Suppressor macrophage (primary cell): ENCODE measurements at regions not wholly inside any gene's neighbourhood (a gene's known extent, or its start where the extent isn't known, plus 50 kb on each side); places are given as distances from the start of the nearest gene placed in this dataset.

Source experiments
- DNase-seq, 4 experiments: peaks; one replicate each; pipeline ENCODE4 v3.0.0-alpha.2; 2020 to 2022

- no peak for DNase-seq
Measured at GRCh38 chr22:27673839-27674238, 127.7 kb downstream of the MN1 start.

DNA sequence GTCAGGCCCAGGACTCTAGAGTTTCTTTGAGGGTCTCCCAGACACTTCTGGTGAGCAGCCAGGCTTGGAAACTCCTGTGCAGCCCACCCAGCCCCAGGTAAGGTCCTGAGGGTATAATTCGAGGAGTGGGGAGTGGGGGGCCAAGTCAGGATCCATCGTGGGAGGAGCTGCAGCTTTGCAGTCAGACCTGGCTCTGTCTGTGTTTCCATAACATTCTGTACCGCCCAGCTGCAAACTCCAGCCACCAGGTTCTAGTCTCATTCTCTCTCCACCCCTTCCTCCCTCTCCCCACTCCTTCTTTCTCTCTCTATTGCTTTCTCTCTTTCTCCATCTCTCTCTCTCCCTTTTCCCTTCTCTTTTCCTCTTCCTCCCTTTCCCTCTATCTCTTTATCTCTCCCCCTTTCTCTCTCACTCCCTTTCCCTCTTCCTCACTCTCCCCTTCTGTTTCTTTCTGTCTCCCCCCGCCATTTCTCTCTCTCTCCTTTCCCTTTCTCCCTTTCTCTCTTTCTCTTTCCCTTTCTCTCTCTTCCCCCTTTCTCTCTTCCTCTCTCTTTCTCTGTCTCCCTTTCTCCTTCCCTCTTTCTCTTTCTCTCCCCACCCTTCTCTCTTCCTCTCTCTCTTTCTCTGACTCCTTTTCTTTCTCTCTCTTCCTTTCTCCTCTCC lies 127.2 kb downstream of the MN1 start:
- no peak for DNase-seq

DNA sequence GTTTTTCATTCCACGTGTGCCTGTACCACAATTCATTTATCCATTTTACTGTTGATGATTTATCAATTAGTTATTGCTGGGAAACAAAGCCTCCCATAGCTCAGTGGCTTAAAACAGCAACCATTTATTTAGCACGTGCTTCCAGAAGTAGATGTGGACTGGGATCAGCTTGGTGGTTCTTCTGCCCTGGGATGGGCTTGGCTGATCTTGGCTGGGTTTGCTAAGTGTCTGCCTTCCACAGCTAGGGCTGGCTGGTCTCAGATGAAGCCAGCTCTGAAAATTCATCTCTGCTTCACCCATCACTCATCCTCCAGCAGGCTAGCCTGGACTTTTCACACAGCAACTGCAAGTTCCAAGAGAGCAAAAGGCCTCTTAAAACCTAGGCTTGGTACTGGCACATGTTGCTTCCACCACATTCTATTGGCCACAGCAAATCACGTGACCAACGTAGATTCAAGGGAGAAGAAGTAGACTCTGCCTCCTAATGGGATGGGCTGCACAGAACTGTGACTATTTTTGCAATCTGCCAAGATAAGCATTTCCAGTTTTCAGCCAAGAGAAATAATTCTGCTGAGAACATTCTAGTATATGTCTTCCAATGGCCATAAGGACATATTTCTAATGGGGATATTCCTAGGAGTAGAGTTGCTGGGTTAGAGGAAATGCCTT lies 124.9 kb downstream of the MN1 start:
- no peak for DNase-seq

GRCh38 chr22:27677905-27678458 lies 123.6 kb downstream of the MN1 start:
- DNase-seq: no peak

- no peak for DNase-seq
Measured at GRCh38 chr22:27679176-27679575, 122.4 kb downstream of the MN1 start.

- DNase-seq: no peak
Measured at GRCh38 chr22:27679693-27680488, 121.7 kb downstream of the MN1 start.

DNA sequence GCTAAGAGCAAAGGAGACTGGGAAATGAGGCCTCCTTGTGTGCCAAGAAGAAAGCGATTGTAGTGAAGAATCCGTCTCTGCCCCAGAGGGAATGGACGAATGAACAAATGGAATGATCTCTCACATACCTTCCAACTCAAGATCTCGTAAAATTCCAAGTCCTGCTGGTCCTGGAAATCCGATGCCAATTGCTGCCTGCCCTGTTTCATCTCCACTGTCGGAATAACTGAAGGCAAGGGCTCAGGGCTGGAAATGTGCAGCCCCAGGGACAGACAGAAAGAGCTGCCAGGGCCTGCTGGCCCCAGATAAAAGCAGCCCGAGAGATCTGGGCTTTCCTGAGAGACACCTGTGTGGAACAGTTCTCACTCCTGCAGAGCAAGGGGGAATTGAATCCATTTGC lies 120.9 kb downstream of the MN1 start:
- DNase-seq: no peak

DNA sequence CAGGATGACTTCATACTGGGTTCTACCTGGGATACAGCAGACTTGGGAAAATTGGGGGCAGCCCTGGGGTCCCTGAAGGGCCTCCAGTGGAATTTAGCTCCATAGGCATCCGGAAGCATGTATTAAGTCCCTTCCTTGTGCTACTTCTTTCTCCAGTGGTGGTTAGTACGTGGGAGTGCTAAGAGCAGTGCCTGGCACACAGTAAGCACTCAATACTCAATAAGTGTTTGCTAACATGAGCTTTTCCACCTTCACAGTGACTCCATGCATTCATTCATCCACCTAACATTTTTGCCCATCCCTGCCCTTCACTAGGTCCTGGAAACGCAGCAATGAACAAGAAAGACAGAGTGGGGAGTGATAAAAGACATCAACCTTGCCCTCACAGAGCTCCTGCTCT lies 120.5 kb downstream of the MN1 start:
- no peak for DNase-seq

GRCh38 chr22:27682437-27682836 lies 119.1 kb downstream of the MN1 start:
- no peak for DNase-seq

- no peak for DNase-seq
Measured at GRCh38 chr22:27684901-27685300, 116.7 kb downstream of the MN1 start.

GRCh38 chr22:27685515-27685914 lies 116.0 kb downstream of the MN1 start:
- no peak for DNase-seq

DNA sequence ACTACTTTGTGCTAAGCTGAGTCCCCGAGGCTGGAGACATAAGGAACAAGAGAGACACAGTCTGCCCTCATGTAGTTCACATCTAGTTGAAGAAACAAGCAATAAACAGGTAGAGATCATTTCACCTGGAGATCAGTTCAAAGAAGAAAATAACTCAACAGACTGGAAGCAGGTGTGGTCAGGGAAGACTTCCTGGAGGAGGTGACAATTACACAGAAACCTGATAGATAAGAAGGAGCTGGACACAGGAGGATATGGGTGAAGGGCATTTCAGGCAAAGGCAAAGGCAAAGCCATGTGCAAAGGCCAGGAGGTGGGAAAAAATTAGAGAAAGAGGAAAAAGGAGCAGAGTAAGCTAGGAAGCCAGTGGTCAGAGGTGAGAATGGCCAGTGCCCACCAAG lies 115.6 kb downstream of the MN1 start:
- no peak for DNase-seq

DNA sequence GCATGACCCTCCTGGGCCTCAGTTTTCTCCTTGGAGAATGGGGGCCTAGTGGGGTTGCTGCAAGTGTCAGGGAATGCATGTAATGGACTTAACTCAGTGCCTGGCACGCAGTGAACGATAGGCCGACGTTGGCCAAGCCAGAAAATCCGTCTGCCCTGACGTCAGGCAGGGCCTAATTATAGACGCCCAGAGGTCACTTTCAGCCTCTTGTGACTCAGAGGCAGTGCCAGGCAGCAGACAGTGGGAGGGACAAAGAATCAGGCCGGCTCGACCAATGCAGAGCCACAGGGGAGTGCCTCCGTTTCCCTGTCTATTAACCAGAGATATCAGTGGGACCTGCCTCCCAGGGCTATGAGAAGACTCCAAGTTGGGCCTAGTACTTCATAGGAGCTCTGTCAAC lies 115.0 kb downstream of the MN1 start:
- DNase-seq: peak; percentile 52 to 76 (median 68)

GRCh38 chr22:27687984-27688545 lies 113.5 kb downstream of the MN1 start:
- peak in 2 of 4 experiments; percentile 23 to 26 for DNase-seq

GRCh38 chr22:27689664-27690063 lies 111.9 kb downstream of the MN1 start:
- DNase-seq: no peak

DNA sequence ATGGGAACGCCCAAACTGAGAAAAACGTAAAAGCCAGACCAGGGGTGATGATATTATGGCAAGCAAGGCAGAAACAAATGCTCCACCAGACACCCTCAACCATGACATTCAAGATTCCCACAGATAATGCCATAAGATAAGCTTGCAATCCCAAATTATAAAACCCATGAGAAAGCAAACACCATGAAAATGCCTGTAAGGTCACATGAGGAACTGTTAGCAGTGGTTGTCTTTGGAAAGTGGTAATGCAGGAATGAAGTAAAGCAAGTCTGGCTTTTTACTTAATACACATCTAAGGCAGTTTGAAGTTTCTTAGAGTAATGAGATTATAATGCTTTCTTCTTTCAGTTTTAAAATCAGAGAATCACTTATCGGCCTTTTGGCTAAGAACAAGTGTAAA lies 111.0 kb downstream of the MN1 start:
- no peak for DNase-seq

GRCh38 chr22:27692243-27692642 lies 109.3 kb downstream of the MN1 start:
- no peak for DNase-seq

- DNase-seq: no peak
Measured at GRCh38 chr22:27695925-27696324, 105.6 kb downstream of the MN1 start.

GRCh38 chr22:27697888-27698287 lies 103.7 kb downstream of the MN1 start:
- no peak for DNase-seq
